CD14-positive monocyte (primary cell): ENCODE measurements at regions not wholly inside any gene's neighbourhood (a gene's known extent, or its start where the extent isn't known, plus 50 kb on each side); places are given as distances from the start of the nearest gene placed in this dataset.

Experiments
- DNase-seq, 3 donors: peaks; one replicate each; pipeline ENCODE4 v3.0.0-alpha.2; 2011 to 2022
- H2AFZ ChIP-seq: 2 replicates; pipeline ENCODE4 v1.6.0; 2012; ENCODE audit warnings: mild to moderate bottlenecking, low read depth, low read length, inconsistent platforms; ENCODE audit not compliant: insufficient read depth, poor library complexity, severe bottlenecking
- H3K27ac ChIP-seq, 2 donors: 1 replicate in 1 of 2; 2 replicates in 1 of 2; pipeline ENCODE4 v1.5.1; 2012 to 2013; ENCODE audit warnings: low read length in 2 of 2, control low read depth in 1 of 2, inconsistent platforms in 1 of 2, low read depth in 1 of 2, mild to moderate bottlenecking in 1 of 2
- H3K27me3 ChIP-seq, 2 donors: one replicate each; pipeline versions ENCODE4 v1.6.0 to v1.6.1; 2011 to 2013; ENCODE audit warnings: low read length in 2 of 2; ENCODE audit not compliant: control insufficient read depth in 2 of 2, insufficient read depth in 2 of 2
- H3K36me3 ChIP-seq, 2 donors: replicated peaks in 1 of 2; 1 replicate in 1 of 2; 2 replicates in 1 of 2; pipeline versions ENCODE4 v1.5.1 to v1.6.1; 2012 to 2013; ENCODE audit warnings: low read length in 2 of 2, control low read depth in 1 of 2, inconsistent platforms in 1 of 2, mild to moderate bottlenecking in 1 of 2; ENCODE audit not compliant: insufficient read depth in 2 of 2, control insufficient read depth in 1 of 2
- H3K4me1 ChIP-seq, 2 donors: 1 replicate in 1 of 2; 2 replicates in 1 of 2; pipeline versions ENCODE4 v1.5.1 to v1.6.1; 2012 to 2013; ENCODE audit warnings: low read length in 2 of 2, control low read depth in 1 of 2, inconsistent platforms in 1 of 2, mild to moderate bottlenecking in 1 of 2, moderate library complexity in 1 of 2; ENCODE audit not compliant: insufficient read depth in 2 of 2, control insufficient read depth in 1 of 2
- H3K4me2 ChIP-seq: replicated peaks from 2 replicates; pipeline ENCODE3; 2012; ENCODE audit warnings: low read length, moderate library complexity, mild to moderate bottlenecking; ENCODE audit not compliant: poor library complexity, severe bottlenecking; ENCODE audit errors: extremely low read depth
- H3K4me3 ChIP-seq, 3 experiments: fragments of 200-600 bp in 1 of 3; sonication (generic) in 1 of 3; replicated peaks in 1 of 3; 1 replicate in 2 of 3; 2 replicates in 1 of 3; pipeline ENCODE4 v1.5.1; 2011 to 2013; ENCODE audit warnings: low read length in 3 of 3, mild to moderate bottlenecking in 3 of 3, control low read depth in 2 of 3, low read depth in 2 of 3, inconsistent platforms in 1 of 3, moderate library complexity in 1 of 3
- H3K79me2 ChIP-seq: 2 replicates; pipeline ENCODE4 v1.6.0; 2012; ENCODE audit warnings: mild to moderate bottlenecking, control low read depth, inconsistent platforms, low read length, moderate library complexity; ENCODE audit not compliant: insufficient read depth
- H3K9ac ChIP-seq: 2 replicates; pipeline ENCODE4 v1.6.0; 2017; ENCODE audit warnings: low read length, mild to moderate bottlenecking; ENCODE audit not compliant: insufficient read depth, poor library complexity, severe bottlenecking
- H3K9me3 ChIP-seq, 2 donors: replicated peaks in 1 of 2; 1 replicate in 1 of 2; 2 replicates in 1 of 2; pipeline versions ENCODE4 v1.5.1 to v1.6.1; 2012 to 2013; ENCODE audit warnings: low read length in 2 of 2, control low read depth in 1 of 2; ENCODE audit not compliant: control insufficient read depth in 1 of 2, insufficient read depth in 1 of 2
- H4K20me1 ChIP-seq: 2 replicates; pipeline ENCODE4 v1.6.0; 2012; ENCODE audit warnings: mild to moderate bottlenecking, low read length, control low read depth, moderate library complexity; ENCODE audit not compliant: insufficient read depth
- H3K27ac Mint-ChIP-seq, 7 donors: one replicate each; pipeline ENCODE4 v1.8.0; 2020; ENCODE audit warnings: mild to moderate bottlenecking in 7 of 7, mixed read lengths in 7 of 7, moderate library complexity in 6 of 7, inconsistent platforms in 2 of 7
- H3K27me3 Mint-ChIP-seq, 3 donors: one replicate each; pipeline ENCODE4 v1.8.0; 2021 to 2022; ENCODE audit warnings: low read depth in 3 of 3, mild to moderate bottlenecking in 3 of 3, mixed read lengths in 3 of 3, moderate library complexity in 3 of 3, inconsistent platforms in 1 of 3
- H3K36me3 Mint-ChIP-seq, 2 donors: one replicate each; pipeline ENCODE4 v1.8.0; 2020; ENCODE audit warnings: mixed read lengths in 2 of 2, inconsistent platforms in 1 of 2, mild to moderate bottlenecking in 1 of 2
- H3K4me1 Mint-ChIP-seq: one replicate; pipeline ENCODE4 v1.8.0; 2020; ENCODE audit warnings: mild to moderate bottlenecking, mixed read lengths
- H3K4me3 Mint-ChIP-seq, 2 donors: one replicate each; pipeline ENCODE4 v1.8.0; 2020; ENCODE audit warnings: mild to moderate bottlenecking in 2 of 2, mixed read lengths in 2 of 2, moderate library complexity in 1 of 2
- H3K9me3 Mint-ChIP-seq, 7 donors: one replicate each; pipeline ENCODE4 v1.8.0; 2020 to 2022; ENCODE audit warnings: mixed read lengths in 7 of 7, mild to moderate bottlenecking in 6 of 7, moderate library complexity in 6 of 7, inconsistent platforms in 2 of 7
- CTCF ChIP-seq: fragments of 200-600 bp; IDR thresholded peaks from one replicate; pipeline ENCODE4 v1.8.0; 2022; ENCODE audit warnings: antibody characterized with exemption, mild to moderate bottlenecking
- WGBS: methylation state at CpG from one replicate; pipeline ENCODE4 v1.1.5; 2013; ENCODE audit warnings: missing lambda C conversion rate; ENCODE audit not compliant: insufficient coverage; 5-methylcytosine and 5-hydroxymethylcytosine counted together
- intact Hi-C, 2 donors: fragments of 100-400 bp; cut with micrococcal nuclease; formaldehyde crosslinking; loops; one replicate each; pipeline versions ENCODE4 v1.15.0 to v1.15.1; 2023

DNA sequence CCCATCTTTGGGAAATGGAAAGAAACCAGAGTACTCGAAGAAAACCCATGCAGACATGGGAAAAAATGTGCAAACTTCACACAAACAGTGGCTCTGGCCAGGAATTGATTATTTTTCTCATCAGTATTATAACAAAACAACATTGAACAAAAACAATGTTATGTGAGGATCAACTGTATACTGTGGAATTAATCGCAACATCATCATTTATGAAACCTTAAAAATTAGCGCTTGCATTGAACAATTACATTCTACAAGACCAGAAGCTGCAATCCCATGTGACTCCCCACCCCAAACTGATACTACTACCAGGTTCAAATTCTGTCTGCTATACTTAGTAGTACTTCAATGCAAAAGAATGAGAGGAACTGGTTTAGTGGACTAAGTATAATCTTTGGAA, 390.7 kb upstream of the PIK3R1 start:
- no peaks in the 10 kb centered on the region for H3K36me3 ChIP-seq
- H3K27me3 ChIP-seq, result no peaks in the 10 kb centered on the region
- WGBS, result no CpG with 5 or more reads among the region's 3 CpGs
- H3K27ac Mint-ChIP-seq, result no peak overlapping the region
- no peak overlapping the region for H2AFZ ChIP-seq
- no peaks in the 10 kb centered on the region for H3K4me1 ChIP-seq
- no peak overlapping the region for H3K4me3 ChIP-seq
- intact Hi-C loops, result no loop called here
- no peak for TF ChIP-seq CTCF
- no peak overlapping the region for H3K4me3 Mint-ChIP-seq
- H3K4me1 Mint-ChIP-seq, result no peaks in the 10 kb centered on the region
- no peak for DNase-seq
- no peak overlapping the region for H3K27ac ChIP-seq
- no peaks in the 10 kb centered on the region for H3K9me3 ChIP-seq
- H4K20me1 ChIP-seq, result no peaks in the 10 kb centered on the region
- peaks cover 0 to 2% (median 0%) of the 10 kb centered on the region in 3 donors for H3K27me3 Mint-ChIP-seq
- no peak overlapping the region for H3K9ac ChIP-seq
- peaks cover 0 to 4% (median 0%) of the 10 kb centered on the region in 7 donors for H3K9me3 Mint-ChIP-seq
- H3K36me3 Mint-ChIP-seq, result no peaks in the 10 kb centered on the region
- no peak overlapping the region for H3K4me2 ChIP-seq
- no peaks in the 10 kb centered on the region for H3K79me2 ChIP-seq

DNA sequence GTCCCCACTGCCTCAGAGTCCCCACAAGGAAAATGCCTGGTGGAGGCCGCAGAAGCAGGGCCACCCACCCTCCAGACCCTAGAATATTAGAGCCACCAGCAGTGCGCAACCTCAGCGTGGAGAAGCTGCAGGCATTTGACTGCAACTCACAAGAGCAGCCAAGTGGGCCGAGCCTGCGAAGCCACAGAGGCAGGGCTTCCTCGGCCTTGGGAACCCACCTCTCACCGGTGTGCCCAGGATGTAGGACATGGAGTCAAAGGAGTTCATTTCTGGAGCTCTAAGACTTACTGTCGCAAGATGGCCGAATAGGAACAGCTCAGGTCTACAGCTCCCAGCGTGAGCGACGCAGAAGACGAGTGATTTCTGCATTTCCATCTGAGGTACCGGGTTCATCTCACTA, 397.9 kb upstream of the PIK3R1 start:
- Histone ChIP-seq H3K9ac (no peak overlapping the region), H3K36me3 (no peaks in the 10 kb centered on the region), H3K27ac (no peak overlapping the region), H3K27me3 (no peaks in the 10 kb centered on the region), H3K4me2 (no peak overlapping the region), H3K4me3 (no peak overlapping the region), H3K79me2 (no peaks in the 10 kb centered on the region), H3K9me3 (peaks cover 0 to 3% of the 10 kb centered on the region in 2 donors), H4K20me1 (no peaks in the 10 kb centered on the region), H2AFZ (no peak overlapping the region), H3K4me1 (no peaks in the 10 kb centered on the region)
- no peak for TF ChIP-seq CTCF
- Mint-ChIP-seq H3K27ac (no peak overlapping the region), H3K36me3 (no peaks in the 10 kb centered on the region), H3K4me1 (peaks cover 4% of the 10 kb centered on the region), H3K9me3 (peaks cover 0 to 10% (median 6%) of the 10 kb centered on the region in 7 donors), H3K4me3 (no peak overlapping the region), H3K27me3 (peaks cover 0 to 1% (median 0%) of the 10 kb centered on the region in 3 donors)
- 90% methylated on average over 6 of the region's 14 CpGs for WGBS
- intact Hi-C loops, result no loop called here
- no peak for DNase-seq
